ENCODE measurements at regions not wholly inside any gene's neighbourhood (a gene's known extent, or its start where the extent isn't known, plus 50 kb on each side); places are given as distances from the start of the nearest gene placed in this dataset.

DNA sequence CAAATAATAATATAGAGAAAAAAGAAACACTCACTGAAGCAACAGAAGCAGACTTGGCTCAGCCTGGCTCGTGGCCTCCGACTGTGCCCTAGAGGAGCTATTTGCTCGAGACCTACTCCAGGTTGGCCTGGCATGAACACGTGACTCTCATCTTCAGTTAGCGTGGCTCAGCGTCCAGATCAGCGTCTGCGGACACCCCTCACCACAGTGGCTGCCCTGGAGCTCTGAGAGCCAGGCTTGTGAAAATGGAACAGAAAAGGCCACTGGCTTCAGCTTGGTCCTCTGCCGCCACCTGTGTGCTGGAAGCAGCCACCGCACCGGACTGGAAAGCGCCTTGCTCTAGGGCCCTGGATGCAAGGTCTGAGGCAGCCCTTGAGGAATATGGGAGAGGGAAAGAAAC lies 1184.0 kb upstream of the GYPC start:
- TF ChIP-seq, protein P1, sequence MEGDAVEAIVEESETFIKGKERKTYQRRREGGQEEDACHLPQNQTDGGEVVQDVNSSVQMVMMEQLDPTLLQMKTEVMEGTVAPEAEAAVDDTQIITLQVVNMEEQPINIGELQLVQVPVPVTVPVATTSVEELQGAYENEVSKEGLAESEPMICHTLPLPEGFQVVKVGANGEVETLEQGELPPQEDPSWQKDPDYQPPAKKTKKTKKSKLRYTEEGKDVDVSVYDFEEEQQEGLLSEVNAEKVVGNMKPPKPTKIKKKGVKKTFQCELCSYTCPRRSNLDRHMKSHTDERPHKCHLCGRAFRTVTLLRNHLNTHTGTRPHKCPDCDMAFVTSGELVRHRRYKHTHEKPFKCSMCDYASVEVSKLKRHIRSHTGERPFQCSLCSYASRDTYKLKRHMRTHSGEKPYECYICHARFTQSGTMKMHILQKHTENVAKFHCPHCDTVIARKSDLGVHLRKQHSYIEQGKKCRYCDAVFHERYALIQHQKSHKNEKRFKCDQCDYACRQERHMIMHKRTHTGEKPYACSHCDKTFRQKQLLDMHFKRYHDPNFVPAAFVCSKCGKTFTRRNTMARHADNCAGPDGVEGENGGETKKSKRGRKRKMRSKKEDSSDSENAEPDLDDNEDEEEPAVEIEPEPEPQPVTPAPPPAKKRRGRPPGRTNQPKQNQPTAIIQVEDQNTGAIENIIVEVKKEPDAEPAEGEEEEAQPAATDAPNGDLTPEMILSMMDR (conservative IDR thresholded peaks at IDR 0.05; ENCODE audit: low read depth, low read length), result peak; percentile 76
- TF ChIP-seq RCOR1 (IDR thresholded peaks at IDR 0.05; ENCODE audit: insufficient replicate concordance, low read length) (no peak), POLR2A (IDR thresholded peaks at IDR 0.05; ENCODE audit: low read depth, low read length) (no peak), RFX5 (IDR thresholded peaks at IDR 0.05; ENCODE audit: low read depth, low read length) (no peak), SMC3 (IDR thresholded peaks at IDR 0.05; ENCODE audit: low read depth, low read length) (peak; percentile 85), NFE2L2 (IDR thresholded peaks at IDR 0.05; ENCODE audit: low read depth, low read length) (no peak)

All from IMR-90 (cell line).